HG03565 (cell line): ENCODE measurements at regions not wholly inside any gene's neighbourhood (a gene's known extent, or its start where the extent isn't known, plus 50 kb on each side); places are given as distances from the start of the nearest gene placed in this dataset.

ENCODE experiments used
- ATAC-seq: cut with Tn5 transposase; IDR thresholded peaks from one replicate; pipeline ENCODE4 v1.9.1; 2021; ENCODE audit warnings: mild to moderate bottlenecking, moderate library complexity; ENCODE audit not compliant: unreplicated experiment

DNA sequence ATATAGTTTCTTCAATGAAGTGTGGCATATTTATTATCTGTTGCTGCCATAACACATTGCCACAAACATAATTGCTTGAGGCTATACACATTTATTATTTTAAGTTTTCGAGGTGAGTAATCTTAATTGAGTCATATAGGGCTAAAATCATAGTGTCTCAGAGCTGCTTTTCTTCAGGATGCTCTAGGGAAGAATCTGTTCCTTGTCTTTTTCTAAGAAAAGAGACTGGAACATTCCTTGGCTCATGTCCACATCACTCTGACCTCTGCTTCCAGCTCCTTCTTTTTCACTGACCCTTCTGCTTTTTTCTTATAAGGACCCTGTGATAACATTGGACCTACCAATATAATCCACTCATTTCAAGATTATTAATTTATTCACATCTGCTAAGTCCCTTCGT, 632.4 kb upstream of the TYRP1 start:
- no peak for ATAC-seq

DNA sequence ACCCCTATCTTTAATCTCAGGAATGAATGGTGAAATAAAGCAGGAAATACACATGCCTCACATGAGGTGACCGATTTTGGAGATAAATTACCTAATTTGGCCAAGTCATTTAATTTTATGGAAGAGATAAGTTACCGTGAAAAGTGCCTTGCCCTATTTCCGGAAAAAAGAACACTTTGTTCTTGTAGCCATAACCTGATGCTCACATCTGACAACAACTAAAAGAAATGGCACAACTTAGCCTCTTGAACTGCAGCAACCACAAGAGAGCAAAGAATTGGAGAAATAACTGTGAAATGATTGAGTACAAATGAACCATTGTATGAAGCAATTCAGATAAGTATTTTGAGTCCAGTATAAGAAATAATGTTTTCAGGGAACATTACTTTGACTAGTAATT, 628.1 kb upstream of the TYRP1 start:
- no peak for ATAC-seq

DNA sequence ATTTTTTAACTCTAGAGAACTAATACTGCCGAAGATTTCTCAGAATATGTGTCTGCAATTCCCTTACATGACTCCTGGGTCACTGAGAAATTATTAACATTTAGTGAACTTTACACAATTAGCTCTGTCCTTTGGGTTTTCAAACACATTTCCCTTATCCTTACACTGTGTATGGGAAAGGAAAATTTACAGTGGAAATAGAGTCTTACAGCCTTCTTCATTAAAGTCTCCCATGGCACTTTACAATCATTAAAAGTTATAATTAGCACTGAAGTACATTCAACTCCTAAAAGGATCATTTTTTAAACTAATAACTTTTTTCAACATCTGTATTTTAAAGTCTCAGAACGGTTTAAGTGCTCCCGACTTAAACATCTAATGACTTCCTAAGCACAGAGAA, 627.5 kb upstream of the TYRP1 start:
- ATAC-seq = no peak

DNA sequence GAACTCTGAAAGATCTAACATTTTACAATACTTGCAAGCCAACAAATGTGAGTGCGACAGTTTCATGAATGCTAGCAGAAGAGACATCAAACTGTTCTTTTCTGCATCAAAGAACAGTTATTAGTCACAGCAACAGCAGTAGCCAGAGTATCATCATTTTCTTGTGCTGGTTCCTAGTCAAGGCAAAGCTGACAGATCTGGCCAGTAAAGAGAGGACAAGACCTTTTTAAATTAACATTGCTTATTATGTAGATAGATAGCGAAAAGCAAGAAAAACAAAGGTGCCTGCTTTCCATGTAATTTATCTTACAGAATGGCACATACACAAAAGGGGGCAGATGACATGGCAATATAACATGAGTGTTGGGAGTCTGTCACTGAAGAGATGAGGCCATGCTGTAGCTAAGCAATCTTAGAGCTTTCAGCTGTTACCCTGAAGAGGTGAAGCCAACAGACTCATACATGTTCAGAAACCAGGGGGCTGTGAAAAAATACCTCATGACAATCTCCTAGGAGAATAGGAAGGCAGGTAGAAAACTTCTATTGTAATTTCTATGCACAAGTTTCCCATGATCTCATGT, 626.6 kb upstream of the TYRP1 start:
- ATAC-seq = no peak

DNA sequence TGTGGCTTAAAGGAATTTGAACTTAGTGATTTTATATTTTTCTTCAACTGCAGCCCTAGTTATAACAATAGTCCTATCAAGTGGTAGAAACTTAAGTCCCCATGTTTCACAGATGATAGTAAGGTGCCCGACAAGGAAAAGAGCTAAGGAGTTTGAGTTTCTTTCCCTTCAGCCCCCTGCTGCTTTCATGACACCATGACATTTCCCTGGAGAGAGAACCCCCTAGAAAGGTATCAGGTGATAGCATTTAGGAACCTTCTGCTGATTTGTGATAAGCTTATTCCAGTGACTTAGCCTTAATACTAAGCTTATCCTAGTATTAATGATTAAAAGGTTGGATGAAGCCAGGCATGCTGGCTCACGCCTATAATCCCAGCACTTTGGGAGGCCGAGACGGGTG, 623.8 kb upstream of the TYRP1 start:
- ATAC-seq = no peak

DNA sequence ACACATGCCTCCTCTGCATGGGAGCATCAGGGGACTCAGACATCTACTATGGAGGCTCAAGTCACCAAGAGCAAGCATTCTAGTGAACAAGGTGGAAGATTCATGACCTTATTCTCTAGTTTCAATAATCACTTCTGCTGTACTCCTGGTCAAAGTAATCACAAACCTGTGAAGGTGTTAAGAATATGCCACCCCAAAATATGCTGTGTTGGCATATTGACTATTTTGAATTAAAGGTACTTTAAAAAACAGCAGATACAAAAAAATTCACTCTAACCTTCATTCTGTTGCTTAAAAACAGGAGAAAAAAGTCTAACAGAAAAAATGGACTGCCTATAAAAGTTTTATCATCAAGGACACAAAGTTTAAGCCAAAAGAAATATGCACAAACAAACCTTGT, 607.8 kb upstream of the TYRP1 start:
- ATAC-seq = no peak

DNA sequence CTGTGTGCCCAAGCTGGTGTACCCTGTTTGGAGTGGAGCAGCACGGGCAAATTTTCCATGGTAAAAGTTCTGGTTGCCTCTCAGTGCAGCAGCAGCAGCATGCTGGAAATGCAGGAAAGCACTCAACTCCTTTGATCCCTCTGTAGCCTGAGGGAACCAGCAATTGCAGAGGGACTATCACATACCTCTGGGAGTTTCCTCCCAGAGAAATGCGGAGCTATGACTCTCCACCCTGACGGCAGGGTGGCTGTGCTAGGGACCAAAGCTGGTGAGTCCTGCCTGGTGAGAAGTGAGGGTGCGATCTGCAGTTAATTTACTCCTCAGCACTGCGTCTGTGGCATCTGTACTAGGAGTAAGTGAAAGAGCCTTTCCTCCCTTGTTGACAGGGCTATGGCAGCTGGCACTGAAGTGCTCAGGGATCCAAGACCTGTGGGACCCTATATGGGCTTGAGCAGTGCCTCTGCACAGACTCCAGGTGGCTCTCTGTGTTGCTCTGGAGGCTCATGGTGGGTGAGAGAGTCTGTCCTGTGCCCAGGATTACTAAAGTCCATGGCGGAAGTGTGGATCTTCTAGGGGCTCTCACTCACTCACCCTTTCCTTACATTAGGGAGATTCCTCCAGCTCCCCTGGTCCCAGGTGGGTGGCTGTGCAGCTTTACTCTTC, 601.2 kb upstream of the TYRP1 start:
- no peak for ATAC-seq

DNA sequence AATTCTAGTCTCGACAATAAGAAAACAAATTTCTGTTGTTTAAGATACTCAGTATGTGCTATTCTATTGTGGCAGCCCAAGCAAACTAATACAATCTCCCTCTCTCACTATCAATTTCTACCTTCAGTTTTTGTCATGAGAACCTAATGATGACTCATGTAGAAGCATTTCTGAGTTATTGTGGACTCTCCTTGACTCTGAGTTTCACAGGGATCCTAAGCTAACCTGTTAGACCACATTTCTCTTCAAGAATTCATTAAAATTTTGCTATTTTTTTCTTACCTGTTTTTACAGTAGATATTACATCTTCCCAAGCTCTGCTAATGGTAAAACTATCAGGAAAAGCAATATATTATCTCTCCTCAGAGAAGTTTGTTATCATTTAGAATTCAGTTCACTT, 599.1 kb upstream of the TYRP1 start:
- ATAC-seq = no peak

DNA sequence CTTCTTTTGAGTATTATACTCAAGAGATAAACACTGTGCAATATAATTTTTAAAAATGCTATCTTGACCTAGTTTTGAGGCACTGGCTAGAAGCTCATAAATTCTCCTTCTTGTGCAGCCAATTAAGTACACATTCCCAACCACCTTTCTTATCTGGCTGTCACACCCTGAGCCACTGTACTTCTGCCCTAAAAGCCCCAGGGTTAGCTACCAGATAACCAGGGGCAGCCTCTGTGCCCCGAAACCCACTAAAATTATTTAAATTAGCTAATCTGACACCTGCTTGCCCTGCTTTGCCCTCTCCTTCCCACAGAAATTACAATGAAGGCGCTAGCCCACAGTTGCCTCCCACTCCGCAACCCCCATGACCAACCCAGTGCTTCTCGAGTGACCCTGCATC, 597.3 kb upstream of the TYRP1 start:
- no peak for ATAC-seq

DNA sequence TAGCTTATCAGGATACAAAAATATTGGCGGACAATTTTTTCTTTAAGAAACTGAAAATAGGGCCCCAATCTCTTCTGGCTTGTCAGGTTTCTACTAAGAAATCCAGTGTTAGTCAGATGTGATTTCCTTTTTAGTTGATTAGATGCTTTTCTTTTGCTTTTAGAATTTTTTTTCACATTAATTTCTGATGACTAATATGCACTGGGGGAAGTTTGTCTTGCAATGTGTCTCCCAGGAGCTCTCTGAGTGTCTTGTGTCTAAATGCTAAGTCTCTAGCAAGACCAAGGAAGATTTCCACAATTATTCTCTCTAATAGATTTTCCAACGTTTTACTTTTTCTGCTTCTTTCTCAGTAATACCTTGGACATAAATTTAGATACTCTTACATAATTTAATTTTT, 559.8 kb upstream of the TYRP1 start:
- no peak for ATAC-seq

DNA sequence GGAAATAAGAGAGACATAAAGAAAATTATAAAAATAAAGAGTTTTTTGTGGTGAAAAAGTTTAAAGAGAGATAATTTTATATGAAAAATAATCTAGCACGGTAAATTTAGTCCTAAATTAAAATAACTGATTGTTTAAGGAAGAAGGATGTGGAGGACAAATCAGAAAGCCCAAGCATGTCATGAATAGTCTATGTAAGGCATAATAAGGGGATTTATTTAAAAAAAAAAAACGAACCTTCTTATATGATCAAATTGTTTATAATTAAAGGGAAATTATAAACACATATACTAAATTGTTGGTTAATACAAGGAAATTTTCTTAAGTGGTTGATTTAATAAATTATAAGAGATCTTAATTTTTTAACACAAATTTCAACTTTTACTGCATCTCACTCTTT, 551.8 kb upstream of the TYRP1 start:
- no peak for ATAC-seq

DNA sequence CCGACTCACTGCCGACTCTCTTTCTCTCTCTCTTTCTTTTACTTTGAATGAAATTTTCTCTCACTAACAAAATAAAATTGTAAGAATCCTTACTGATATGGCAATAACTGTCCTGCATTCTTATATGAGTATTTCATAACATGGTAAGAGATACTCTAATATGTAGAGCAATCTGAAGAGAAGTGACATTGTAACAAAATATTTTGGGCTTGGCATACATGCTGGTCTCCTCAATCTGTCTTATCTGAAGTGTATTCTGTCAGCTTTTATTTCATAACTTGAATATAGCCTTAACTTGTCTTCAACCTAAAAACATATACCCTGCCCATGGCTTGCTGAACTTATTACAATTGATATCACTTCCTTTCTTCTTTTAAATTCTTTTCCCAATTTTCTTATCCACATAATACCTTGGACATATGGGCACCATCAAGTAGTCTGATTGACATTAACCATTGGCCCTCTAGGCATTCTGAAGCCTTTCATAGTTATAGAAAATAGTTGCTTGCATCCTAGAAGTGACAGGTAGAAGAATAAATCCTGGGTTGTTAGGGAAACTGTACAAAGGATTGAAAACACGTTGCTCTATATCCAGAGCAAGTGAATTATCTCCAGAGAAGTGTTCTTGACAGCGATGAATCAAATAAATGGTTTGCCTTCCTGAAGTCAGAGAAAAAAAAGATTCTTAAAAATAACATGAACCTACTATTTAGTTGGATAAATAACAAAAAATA, 537.6 kb upstream of the TYRP1 start:
- ATAC-seq = no peak

DNA sequence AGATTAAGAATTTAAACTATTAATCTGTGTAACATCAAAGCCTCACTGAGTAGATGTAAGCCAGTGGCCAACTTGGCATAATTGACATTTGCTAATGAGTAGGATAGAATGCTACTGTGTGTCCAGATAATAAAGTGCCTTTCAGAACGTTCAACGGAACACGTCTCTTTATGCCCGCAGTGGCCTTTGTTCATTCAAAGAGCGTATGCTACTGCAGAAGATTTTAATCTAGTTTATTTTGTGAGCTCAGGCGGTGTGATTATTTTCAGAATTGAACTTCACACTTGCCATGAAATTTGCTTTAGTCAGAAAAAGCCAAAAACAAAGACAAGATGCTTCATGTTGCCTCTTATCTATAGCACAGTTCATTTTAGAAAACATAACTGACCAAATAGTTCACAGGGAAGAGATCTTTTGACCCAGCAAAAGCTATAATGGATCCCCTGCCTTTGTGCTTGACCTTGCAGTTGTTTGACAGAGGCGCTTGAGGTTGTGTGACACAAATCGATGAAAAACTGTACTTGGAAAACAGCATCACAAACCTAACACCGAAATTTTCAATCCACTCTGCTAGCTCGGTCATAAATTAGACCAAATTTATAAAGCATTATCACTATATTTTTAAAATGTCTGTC, 530.9 kb upstream of the TYRP1 start:
- ATAC-seq = no peak

DNA sequence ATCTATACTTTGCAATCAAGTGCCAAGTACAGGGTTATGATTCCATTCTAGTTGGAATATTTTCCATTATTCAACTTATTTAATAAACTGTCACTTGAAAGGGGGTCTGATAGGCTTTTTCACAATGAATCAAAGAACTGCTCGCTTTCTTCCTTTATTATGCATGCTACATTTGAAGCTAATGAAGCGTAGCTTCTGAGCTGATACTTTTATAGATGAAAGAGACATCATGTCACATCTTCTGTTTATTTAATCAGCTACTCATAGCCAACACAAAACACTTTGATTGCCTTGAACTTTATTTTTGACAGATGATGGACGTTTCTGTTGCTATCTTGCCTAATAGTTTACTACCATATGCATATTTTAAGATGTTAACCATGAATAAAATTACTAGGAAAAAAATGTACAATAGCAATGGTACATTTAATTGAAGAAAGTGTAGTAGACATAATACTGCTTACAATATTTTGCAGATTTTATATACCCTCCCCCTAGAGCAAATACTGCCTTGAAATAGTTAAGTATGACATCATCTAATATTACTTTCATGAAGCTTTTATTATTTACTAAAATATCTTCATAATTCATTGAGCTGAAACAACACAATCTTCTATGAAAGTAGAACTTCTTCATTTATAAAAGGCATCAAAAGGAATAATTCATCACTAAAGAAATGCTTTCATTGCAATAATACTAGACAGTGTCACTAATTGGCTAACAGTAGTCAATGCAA, 529.3 kb upstream of the TYRP1 start:
- no peak for ATAC-seq

DNA sequence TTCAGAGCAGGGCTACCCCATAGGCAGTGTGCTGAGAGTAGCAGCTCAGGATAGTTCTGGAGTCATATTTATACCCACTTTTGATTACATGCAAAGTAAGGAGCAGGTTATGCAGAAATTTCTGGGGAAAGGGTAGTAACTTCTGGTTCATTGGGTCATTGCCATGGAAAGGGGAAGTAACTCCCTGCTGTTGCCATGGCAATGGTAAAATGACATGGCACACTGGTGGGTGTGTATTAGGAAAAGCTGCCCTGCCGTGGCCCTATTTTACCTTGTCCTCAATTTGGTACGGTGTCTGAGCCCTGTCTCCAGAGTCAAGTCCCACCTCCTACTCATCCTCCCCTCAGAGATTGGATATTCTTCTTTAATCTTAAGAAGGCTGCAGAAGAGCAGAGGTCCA, 526.7 kb upstream of the TYRP1 start:
- no peak for ATAC-seq

DNA sequence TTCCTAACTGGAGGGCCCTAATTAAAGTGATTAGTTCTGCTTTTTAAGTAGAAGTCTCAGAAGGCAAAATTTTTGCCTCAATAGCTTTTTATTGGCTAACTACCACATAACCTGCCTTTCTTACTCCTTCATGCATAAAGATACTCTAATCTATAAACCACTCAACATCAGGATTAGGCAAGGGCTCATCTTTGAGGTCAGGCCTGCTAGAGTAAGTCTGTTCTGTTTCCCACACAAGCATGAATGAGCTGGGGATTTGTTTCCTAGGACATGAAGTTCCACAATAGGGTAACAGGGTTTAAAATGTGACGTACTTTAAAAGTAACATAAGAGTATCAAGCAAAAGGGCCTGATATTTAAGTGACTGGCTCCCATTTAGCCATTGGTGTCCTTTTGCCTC, 522.7 kb upstream of the TYRP1 start:
- no peak for ATAC-seq

DNA sequence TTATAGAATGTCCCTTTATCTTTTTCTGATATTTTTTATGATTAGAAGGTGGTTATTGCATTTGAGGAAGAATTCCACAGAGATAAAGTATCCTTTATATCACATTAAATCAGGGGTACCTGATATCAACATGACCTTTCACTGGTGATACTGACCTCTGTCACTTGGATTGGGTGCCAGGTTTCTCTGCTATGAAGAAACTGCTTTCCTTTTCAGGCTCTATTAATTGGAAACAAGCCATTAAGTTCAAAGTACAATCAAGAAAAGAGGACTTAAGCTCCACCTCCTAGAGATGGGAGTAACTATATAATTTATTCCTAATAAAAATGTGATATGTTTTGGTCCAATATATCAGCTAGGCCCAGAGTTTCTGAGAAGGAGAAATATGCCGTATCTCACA, 514.6 kb upstream of the TYRP1 start:
- no peak for ATAC-seq

DNA sequence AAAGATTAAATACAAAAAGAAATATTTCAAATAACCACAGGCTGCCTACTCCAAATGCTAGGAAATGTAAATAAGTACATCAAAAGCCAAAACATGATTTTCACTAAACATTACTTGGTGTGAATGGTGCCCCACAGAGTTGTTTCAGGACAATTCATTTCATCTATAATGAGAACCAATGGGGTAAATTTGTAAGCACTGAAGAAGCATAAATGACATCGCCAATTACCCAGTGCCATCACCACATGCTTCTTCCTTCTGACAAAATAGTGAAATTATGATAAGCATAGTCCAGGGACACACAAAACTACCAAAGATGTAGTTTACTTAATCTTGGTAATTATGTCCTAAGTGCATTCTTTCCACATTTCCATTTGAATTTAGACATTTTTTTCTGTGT, 510.4 kb upstream of the TYRP1 start:
- ATAC-seq = no peak

DNA sequence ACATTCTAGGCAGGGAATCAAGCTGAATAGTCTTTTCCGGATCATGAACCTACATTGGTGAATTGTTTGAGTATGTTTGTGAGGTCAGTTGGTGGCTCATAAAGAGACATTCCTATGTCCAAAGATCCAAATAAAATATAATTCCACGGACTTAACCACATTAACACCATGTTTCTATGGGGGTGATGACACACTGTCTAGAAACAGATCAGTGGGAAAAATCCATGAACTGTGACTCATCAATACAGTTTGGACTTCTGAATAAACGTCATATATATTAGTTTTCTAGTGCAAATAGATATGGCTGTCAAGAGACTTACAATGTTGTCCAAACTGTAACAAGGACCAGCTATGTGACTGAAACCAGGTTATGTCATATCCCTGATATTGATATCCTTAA, 509.9 kb upstream of the TYRP1 start:
- ATAC-seq = no peak

DNA sequence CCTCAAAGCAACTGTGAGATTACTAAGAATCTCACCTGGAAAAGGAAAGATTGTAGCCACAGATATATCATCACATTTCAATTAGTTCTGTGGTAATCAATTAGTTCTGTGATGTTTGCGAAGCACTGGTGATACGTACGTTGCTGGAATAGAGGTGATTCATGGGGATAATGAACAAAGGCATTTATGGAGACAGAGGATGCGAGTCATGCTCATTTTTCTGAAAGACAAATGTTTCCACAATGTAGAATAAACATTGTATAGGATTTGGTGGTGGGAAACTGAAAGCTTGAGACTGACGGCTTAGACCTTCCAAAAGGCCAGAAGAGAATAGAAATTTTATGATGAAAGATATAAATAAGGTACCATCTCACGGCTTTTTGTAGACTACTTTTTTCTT, 507.3 kb upstream of the TYRP1 start:
- no peak for ATAC-seq

DNA sequence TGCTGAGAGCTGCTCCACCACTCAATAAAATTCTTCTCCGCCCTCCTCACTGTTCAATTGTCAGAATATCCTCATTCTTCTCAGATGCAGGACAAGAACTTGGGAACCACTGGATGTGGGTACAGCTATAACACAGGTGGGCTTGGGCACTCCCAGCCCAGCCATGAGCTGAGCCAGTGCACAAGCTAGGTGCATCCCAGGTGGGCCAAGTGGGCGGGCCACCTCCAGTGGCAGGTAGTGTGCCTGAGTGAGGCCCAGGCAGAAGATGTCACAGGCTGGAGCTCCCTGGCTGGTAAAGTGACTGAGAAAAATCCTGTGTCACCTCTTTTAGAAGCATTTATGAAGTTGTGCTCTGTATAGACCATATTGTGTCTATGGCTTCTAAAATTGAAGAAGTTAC, 501.6 kb upstream of the TYRP1 start:
- no peak for ATAC-seq
